ENCODE measurements at regions not wholly inside any gene's neighbourhood (a gene's known extent, or its start where the extent isn't known, plus 50 kb on each side); places are given as distances from the start of the nearest gene placed in this dataset.

GRCh38 chr5:84599964-84600363 lies 215.3 kb upstream of the EDIL3 start:
- ATAC-seq (ENCODE audit: low read depth in 2 of 2) (no peak), DNase-seq (no peak)
- Mint-ChIP-seq H3K36me3 (no peaks in the 10 kb centered on the region), H3K27ac (peak overlapping the region in 1 of 3 donors; percentile 56), H3K9me3 (peaks cover 1 to 13% (median 4%) of the 10 kb centered on the region in 7 donors), H3K4me1 (no peaks in the 10 kb centered on the region), H3K27me3 (no peaks in the 10 kb centered on the region), H3K4me3 (no peak overlapping the region)
- H3K36me3 ChIP-seq (ENCODE audit: control insufficient read depth, insufficient read depth, low read length), result no peaks in the 10 kb centered on the region
- no peaks in the 10 kb centered on the region for H3K9me3 ChIP-seq (ENCODE audit: control insufficient read depth in 2 of 2, low read length in 2 of 2)
- no peaks in the 10 kb centered on the region for H3K27me3 ChIP-seq (ENCODE audit: control insufficient read depth, insufficient read depth, low read length)
- no peak overlapping the region for H3K4me3 ChIP-seq (ENCODE audit: low read depth, low read length)
- no peaks in the 10 kb centered on the region for H3K4me1 ChIP-seq (ENCODE audit: control insufficient read depth, insufficient read depth, low read length, poor library complexity, severe bottlenecking)
- H3K27ac ChIP-seq (ENCODE audit: insufficient read depth, low read length, poor library complexity, severe bottlenecking), result no peak overlapping the region

- Histone ChIP-seq H3K27ac (ENCODE audit: insufficient read depth, low read length, poor library complexity, severe bottlenecking) (no peak overlapping the region), H3K27me3 (ENCODE audit: control insufficient read depth, insufficient read depth, low read length) (no peaks in the 10 kb centered on the region), H3K4me3 (ENCODE audit: low read depth, low read length) (no peak overlapping the region), H3K9me3 (ENCODE audit: control insufficient read depth in 2 of 2, low read length in 2 of 2) (no peaks in the 10 kb centered on the region), H3K36me3 (ENCODE audit: control insufficient read depth, insufficient read depth, low read length) (no peaks in the 10 kb centered on the region), H3K4me1 (ENCODE audit: control insufficient read depth, insufficient read depth, low read length, poor library complexity, severe bottlenecking) (no peaks in the 10 kb centered on the region)
- ATAC-seq (ENCODE audit: low read depth in 2 of 2), result no peak
- Mint-ChIP-seq H3K4me3 (no peak overlapping the region), H3K36me3 (no peaks in the 10 kb centered on the region), H3K27me3 (no peaks in the 10 kb centered on the region), H3K4me1 (no peaks in the 10 kb centered on the region), H3K27ac (no peak overlapping the region), H3K9me3 (peaks cover 0 to 9% (median 4%) of the 10 kb centered on the region in 7 donors)
- DNase-seq, result no peak
Observed at GRCh38 chr5:84597904-84598303, 213.2 kb upstream of the EDIL3 start.

- Mint-ChIP-seq H3K9me3 (peaks cover 0 to 8% (median 2%) of the 10 kb centered on the region in 7 donors), H3K4me3 (no peak overlapping the region), H3K36me3 (no peaks in the 10 kb centered on the region), H3K27ac (no peak overlapping the region), H3K27me3 (no peaks in the 10 kb centered on the region), H3K4me1 (no peaks in the 10 kb centered on the region)
- Histone ChIP-seq H3K36me3 (ENCODE audit: control insufficient read depth, insufficient read depth, low read length) (no peaks in the 10 kb centered on the region), H3K9me3 (ENCODE audit: control insufficient read depth in 2 of 2, low read length in 2 of 2) (no peaks in the 10 kb centered on the region), H3K4me3 (ENCODE audit: low read depth, low read length) (no peak overlapping the region), H3K27me3 (ENCODE audit: control insufficient read depth, insufficient read depth, low read length) (no peaks in the 10 kb centered on the region), H3K4me1 (ENCODE audit: control insufficient read depth, insufficient read depth, low read length, poor library complexity, severe bottlenecking) (no peaks in the 10 kb centered on the region), H3K27ac (ENCODE audit: insufficient read depth, low read length, poor library complexity, severe bottlenecking) (no peak overlapping the region)
- DNase-seq, result no peak
- no peak for ATAC-seq (ENCODE audit: low read depth in 2 of 2)
Observed at GRCh38 chr5:84590629-84591028, 205.9 kb upstream of the EDIL3 start.

- ATAC-seq (ENCODE audit: low read depth in 2 of 2) (no peak), DNase-seq (no peak)
- Histone ChIP-seq H3K9me3 (ENCODE audit: control insufficient read depth in 2 of 2, low read length in 2 of 2) (no peaks in the 10 kb centered on the region), H3K4me1 (ENCODE audit: control insufficient read depth, insufficient read depth, low read length, poor library complexity, severe bottlenecking) (no peaks in the 10 kb centered on the region), H3K27me3 (ENCODE audit: control insufficient read depth, insufficient read depth, low read length) (no peaks in the 10 kb centered on the region), H3K36me3 (ENCODE audit: control insufficient read depth, insufficient read depth, low read length) (no peaks in the 10 kb centered on the region), H3K27ac (ENCODE audit: insufficient read depth, low read length, poor library complexity, severe bottlenecking) (no peak overlapping the region), H3K4me3 (ENCODE audit: low read depth, low read length) (no peak overlapping the region)
- Mint-ChIP-seq H3K36me3 (no peaks in the 10 kb centered on the region), H3K27me3 (no peaks in the 10 kb centered on the region), H3K4me1 (no peaks in the 10 kb centered on the region), H3K9me3 (peaks cover 0 to 8% (median 2%) of the 10 kb centered on the region in 7 donors), H3K4me3 (no peak overlapping the region), H3K27ac (no peak overlapping the region)
Observed at GRCh38 chr5:84589926-84590325, 205.2 kb upstream of the EDIL3 start.

- Mint-ChIP-seq H3K4me3 (no peak overlapping the region), H3K36me3 (no peaks in the 10 kb centered on the region), H3K9me3 (peaks cover 0 to 19% (median 4%) of the 10 kb centered on the region in 7 donors), H3K4me1 (no peaks in the 10 kb centered on the region), H3K27ac (no peak overlapping the region), H3K27me3 (no peaks in the 10 kb centered on the region)
- Histone ChIP-seq H3K4me3 (ENCODE audit: low read depth, low read length) (no peak overlapping the region), H3K4me1 (ENCODE audit: control insufficient read depth, insufficient read depth, low read length, poor library complexity, severe bottlenecking) (no peaks in the 10 kb centered on the region), H3K27ac (ENCODE audit: insufficient read depth, low read length, poor library complexity, severe bottlenecking) (no peak overlapping the region), H3K36me3 (ENCODE audit: control insufficient read depth, insufficient read depth, low read length) (no peaks in the 10 kb centered on the region), H3K9me3 (ENCODE audit: control insufficient read depth in 2 of 2, low read length in 2 of 2) (no peaks in the 10 kb centered on the region), H3K27me3 (ENCODE audit: control insufficient read depth, insufficient read depth, low read length) (no peaks in the 10 kb centered on the region)
- ATAC-seq (ENCODE audit: low read depth in 2 of 2), result no peak
- no peak for DNase-seq
Observed at GRCh38 chr5:84585218-84585617, 200.5 kb upstream of the EDIL3 start.

- H3K27ac Mint-ChIP-seq, result no peak overlapping the region
- no peaks in the 10 kb centered on the region for H3K27me3 Mint-ChIP-seq
- ATAC-seq (ENCODE audit: low read depth in 2 of 2) (no peak), DNase-seq (no peak)
- no peaks in the 10 kb centered on the region for H3K36me3 Mint-ChIP-seq
- H3K4me3 Mint-ChIP-seq, result no peak overlapping the region
- H3K4me3 ChIP-seq (ENCODE audit: low read depth, low read length), result no peak overlapping the region
- no peak overlapping the region for H3K27ac ChIP-seq (ENCODE audit: insufficient read depth, low read length, poor library complexity, severe bottlenecking)
- no peaks in the 10 kb centered on the region for H3K4me1 Mint-ChIP-seq
- H3K4me1 ChIP-seq (ENCODE audit: control insufficient read depth, insufficient read depth, low read length, poor library complexity, severe bottlenecking), result no peaks in the 10 kb centered on the region
- H3K36me3 ChIP-seq (ENCODE audit: control insufficient read depth, insufficient read depth, low read length), result no peaks in the 10 kb centered on the region
- no peaks in the 10 kb centered on the region for H3K27me3 ChIP-seq (ENCODE audit: control insufficient read depth, insufficient read depth, low read length)
- peaks cover 2 to 15% (median 4%) of the 10 kb centered on the region in 7 donors for H3K9me3 Mint-ChIP-seq
- H3K9me3 ChIP-seq (ENCODE audit: control insufficient read depth in 2 of 2, low read length in 2 of 2), result no peaks in the 10 kb centered on the region
Observed at GRCh38 chr5:84578226-84578625, 193.5 kb upstream of the EDIL3 start.

GRCh38 chr5:84573017-84573712 lies 188.5 kb upstream of the EDIL3 start:
- H3K4me3 ChIP-seq (ENCODE audit: low read depth, low read length), result no peak overlapping the region
- no peak for ATAC-seq (ENCODE audit: low read depth in 2 of 2)
- Mint-ChIP-seq H3K4me1 (no peaks in the 10 kb centered on the region), H3K27me3 (no peaks in the 10 kb centered on the region), H3K36me3 (no peaks in the 10 kb centered on the region), H3K4me3 (no peak overlapping the region), H3K27ac (no peak overlapping the region), H3K9me3 (peaks cover 0 to 14% (median 2%) of the 10 kb centered on the region in 7 donors)
- no peaks in the 10 kb centered on the region for H3K27me3 ChIP-seq (ENCODE audit: control insufficient read depth, insufficient read depth, low read length)
- H3K9me3 ChIP-seq (ENCODE audit: control insufficient read depth in 2 of 2, low read length in 2 of 2), result no peaks in the 10 kb centered on the region
- H3K4me1 ChIP-seq (ENCODE audit: control insufficient read depth, insufficient read depth, low read length, poor library complexity, severe bottlenecking), result no peaks in the 10 kb centered on the region
- no peaks in the 10 kb centered on the region for H3K36me3 ChIP-seq (ENCODE audit: control insufficient read depth, insufficient read depth, low read length)
- no peak for DNase-seq
- H3K27ac ChIP-seq (ENCODE audit: insufficient read depth, low read length, poor library complexity, severe bottlenecking), result no peak overlapping the region

- no peaks in the 10 kb centered on the region for H3K27me3 Mint-ChIP-seq
- peaks cover 0 to 10% (median 0%) of the 10 kb centered on the region in 7 donors for H3K9me3 Mint-ChIP-seq
- no peaks in the 10 kb centered on the region for H3K4me1 Mint-ChIP-seq
- H3K4me3 ChIP-seq (ENCODE audit: low read depth, low read length), result no peak overlapping the region
- H3K36me3 ChIP-seq (ENCODE audit: control insufficient read depth, insufficient read depth, low read length), result no peaks in the 10 kb centered on the region
- no peak overlapping the region for H3K27ac ChIP-seq (ENCODE audit: insufficient read depth, low read length, poor library complexity, severe bottlenecking)
- no peak for DNase-seq
- ATAC-seq (ENCODE audit: low read depth in 2 of 2), result no peak
- H3K4me3 Mint-ChIP-seq, result no peak overlapping the region
- no peaks in the 10 kb centered on the region for H3K4me1 ChIP-seq (ENCODE audit: control insufficient read depth, insufficient read depth, low read length, poor library complexity, severe bottlenecking)
- no peaks in the 10 kb centered on the region for H3K9me3 ChIP-seq (ENCODE audit: control insufficient read depth in 2 of 2, low read length in 2 of 2)
- H3K27me3 ChIP-seq (ENCODE audit: control insufficient read depth, insufficient read depth, low read length), result no peaks in the 10 kb centered on the region
- no peaks in the 10 kb centered on the region for H3K36me3 Mint-ChIP-seq
- no peak overlapping the region for H3K27ac Mint-ChIP-seq
Observed at GRCh38 chr5:84569307-84569706, 184.6 kb upstream of the EDIL3 start.
